Fibroblast of skin of abdomen (primary cell): ENCODE measurements at regions not wholly inside any gene's neighbourhood (a gene's known extent, or its start where the extent isn't known, plus 50 kb on each side); places are given as distances from the start of the nearest gene placed in this dataset.
"Not testable (repeated sequence)": the region's sequence is repeated elsewhere in the genome, so short reads cannot be mapped to it uniquely, and the experiment has no call there.

Source experiments
- DNase-seq: peaks from one replicate; pipeline ENCODE4 v3.0.0-alpha.2; 2013

DNA sequence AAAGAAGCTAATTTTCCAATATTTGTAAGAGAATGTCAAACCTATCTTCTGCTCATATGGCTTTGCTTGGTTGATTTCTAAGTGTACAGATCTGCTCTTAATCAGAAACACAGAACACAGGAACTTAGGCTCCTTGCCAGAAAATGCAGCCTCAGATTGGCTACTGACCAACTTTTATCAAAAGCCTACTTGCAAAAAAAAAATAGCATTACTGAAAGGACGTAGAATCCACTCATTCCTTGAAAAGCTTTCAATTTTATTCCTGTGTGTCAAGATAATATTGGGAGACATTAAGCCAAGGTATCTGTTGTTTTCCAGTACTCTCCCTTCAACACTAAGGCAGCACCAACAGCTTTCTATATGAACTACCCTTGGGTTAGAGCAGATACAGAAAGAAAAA, 127.6 kb upstream of the INTU start:
- peak; percentile 91 for DNase-seq

DNA sequence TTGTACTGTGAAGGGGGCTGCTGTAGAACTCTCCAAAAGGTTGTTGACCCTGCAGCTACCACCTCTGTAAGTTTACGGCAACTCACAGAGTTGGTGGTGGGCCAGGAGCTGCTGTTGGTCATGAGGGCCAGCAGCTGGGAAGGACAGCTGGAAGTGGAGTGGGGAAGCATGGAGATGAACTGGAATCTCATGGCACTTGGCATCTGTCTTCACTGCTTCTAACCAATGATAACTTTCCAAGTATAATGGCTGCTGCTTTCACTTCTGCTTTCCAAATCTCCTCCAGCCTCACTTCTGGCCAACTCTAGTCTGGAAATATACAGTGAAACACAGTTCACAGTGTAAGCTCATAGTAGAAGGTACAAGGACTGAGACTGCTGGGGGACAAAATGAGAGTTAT, 126.5 kb upstream of the INTU start:
- no peak for DNase-seq

- peak; percentile 45 for DNase-seq
These were observed 123.6 kb upstream of the INTU start for GRCh38 chr4:127509155-127509554.

GRCh38 chr4:127512672-127513071, 120.1 kb upstream of the INTU start:
- DNase-seq = not testable (repeated sequence)

GRCh38 chr4:127515259-127515658, 117.5 kb upstream of the INTU start:
- DNase-seq = not testable (repeated sequence)

DNA sequence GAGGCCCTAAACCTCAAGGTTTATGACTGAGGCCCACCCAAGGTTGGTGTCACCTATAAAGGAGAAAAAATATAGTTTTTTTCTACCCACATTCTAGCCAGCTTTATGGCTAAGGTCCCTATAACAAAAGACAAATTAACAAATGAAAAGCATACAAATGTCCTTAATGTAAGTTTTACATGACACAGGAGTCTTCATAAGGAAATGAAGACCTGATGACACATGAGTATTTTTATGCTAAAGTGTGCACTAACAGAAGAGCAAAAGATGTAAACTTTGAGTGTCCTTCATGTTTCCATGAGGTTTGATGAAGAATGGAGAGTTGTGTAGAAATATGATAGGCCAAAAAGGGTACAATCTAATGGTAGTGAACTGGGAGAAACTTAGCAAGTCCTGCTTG, 114.7 kb upstream of the INTU start:
- DNase-seq = no peak

GRCh38 chr4:127521463-127521862, 111.3 kb upstream of the INTU start:
- no peak for DNase-seq

DNA sequence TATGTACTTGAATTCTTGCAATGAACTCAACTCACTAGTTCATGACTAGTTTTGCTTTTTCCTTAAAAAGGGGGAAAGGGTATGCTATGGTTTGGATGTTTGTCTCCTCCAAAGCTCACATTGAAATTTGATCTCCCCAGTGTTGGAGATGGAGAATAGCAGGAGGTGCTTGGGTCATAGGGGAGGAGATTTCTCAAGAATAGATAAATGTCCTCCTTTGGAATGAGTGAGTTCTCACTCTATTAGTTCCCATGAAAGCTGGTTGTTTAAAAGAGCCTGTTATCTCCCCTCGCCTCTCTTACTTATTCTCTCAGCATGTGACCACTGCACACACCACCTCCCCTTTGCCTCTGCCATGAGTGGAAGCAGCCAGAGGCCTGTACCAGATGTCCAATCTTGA, 109.4 kb upstream of the INTU start:
- no peak for DNase-seq

GRCh38 chr4:127525608-127526007, 107.1 kb upstream of the INTU start:
- no peak for DNase-seq

DNA sequence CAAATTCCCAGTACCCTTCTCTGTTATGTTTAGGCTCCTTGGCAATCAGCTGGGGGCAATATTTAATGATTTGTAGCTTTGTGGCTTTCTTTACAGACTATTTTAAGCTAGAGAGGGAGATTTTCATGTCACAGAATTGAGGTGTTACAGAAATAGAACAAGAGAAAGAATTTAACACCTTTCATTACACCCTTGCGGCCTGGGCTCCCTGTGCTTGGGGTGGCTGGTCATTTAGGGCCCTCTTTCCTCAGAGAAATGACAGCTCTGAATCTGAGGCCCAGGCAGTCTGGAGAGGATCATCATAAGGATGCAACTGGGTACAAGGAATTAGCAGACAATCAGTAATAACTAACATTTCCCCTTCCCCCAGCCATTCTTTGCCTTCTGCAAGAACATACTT, 104.5 kb upstream of the INTU start:
- no peak for DNase-seq

- DNase-seq = not testable (repeated sequence)
These were observed 102.9 kb upstream of the INTU start for GRCh38 chr4:127529879-127530278.

GRCh38 chr4:127533028-127533700, 99.6 kb upstream of the INTU start:
- no peak for DNase-seq

DNA sequence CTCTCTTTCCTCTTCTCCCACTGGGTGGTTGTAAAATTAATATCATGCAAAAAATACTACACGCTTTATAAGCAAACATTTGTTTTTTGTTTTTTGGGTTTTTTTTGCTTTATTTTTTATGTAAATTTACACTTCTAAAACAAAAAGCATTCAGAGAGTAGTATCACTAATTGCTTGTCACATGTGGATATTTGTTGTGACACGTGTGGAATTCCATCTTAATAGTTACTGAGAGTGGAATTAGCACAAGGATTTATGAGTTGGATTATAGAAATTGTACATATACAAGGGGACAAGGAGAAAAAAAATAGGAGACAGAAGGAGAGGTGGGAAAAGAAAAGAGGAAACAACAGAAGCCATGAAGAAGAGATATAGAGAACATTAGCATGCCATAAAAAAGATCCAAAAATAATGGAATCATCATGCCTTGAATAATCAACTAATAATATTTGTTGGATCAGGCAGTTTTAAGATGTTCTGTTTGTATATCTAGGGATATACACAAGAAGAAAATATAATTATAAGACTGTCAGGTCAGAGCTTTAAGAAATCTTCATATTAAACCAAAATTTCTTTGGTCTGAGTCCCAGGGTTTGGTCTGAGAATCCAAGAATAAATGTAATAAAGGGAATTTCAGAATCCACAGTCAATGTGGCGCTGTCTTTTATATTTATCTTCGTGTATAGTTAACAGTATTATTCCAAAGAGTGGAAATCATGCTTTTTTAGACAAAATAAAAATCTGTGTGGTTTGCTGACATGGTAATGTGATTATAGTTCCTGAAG, 98.5 kb upstream of the INTU start:
- no peak for DNase-seq

GRCh38 chr4:127538016-127538415, 94.7 kb upstream of the INTU start:
- DNase-seq = no peak

GRCh38 chr4:127540497-127541025, 92.2 kb upstream of the INTU start:
- no peak for DNase-seq

GRCh38 chr4:127545271-127545670, 87.5 kb upstream of the INTU start:
- no peak for DNase-seq

DNA sequence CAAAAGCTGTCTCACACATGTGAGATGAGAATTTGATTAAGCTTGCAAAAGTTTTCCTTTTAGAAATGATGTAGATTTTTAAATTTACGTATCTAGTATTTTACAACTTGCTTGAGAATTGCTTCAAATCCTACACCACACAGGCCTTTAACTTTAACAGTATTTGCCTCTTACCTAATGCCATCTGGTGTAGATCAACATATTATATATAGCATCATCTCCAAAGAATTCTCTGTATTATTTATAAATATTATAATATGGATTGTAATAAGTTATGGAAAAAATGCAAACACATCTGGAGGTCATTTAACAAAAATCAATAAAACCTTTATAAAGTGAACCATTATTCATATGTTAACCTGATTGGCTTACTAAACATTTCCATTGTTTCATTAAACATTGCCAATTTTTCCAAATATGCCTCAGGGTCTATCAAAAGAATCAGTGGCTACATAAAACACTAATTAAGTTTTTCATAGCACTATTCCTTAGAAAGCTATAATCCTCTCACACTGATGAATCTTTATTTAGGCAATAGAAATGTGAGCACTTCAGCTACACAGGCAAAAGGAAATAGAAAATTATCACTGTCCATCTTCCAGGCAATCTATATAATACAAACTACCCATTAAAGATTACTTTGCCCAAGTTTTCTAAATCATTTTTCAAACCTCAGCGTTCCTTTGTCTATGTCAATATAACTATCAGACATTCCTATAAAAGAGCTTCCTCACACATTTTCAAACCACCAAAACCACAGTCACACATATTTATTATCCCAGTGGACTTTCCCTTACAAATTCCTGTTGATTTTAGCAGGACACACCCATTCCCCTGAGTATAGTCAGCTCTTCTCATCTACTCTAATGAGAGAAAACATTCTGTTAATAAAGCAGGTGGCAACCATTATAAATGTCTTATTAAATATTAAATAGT, 83.5 kb upstream of the INTU start:
- peak; percentile 37 for DNase-seq

- DNase-seq = no peak
These were observed 77.7 kb upstream of the INTU start for GRCh38 chr4:127555106-127555505.

DNA sequence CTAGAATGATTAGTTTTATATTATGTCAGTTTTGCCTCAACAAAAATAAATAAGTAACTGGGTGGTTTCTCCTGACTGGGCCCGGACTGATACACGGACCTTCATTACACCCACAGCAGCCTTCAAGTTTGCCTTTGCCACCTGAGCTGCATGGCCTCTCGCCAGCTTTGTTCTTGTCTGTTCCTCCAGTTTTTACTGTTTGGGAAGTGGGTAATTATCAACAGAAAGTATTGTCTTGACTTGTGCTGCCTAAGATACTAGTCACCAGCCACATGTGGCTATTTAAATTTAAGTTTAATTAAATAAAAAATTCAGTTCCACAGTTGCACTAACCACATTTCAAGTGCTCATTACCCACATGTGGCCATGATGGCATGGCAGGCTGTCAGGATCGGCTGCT, 74.7 kb upstream of the INTU start:
- DNase-seq = no peak

DNA sequence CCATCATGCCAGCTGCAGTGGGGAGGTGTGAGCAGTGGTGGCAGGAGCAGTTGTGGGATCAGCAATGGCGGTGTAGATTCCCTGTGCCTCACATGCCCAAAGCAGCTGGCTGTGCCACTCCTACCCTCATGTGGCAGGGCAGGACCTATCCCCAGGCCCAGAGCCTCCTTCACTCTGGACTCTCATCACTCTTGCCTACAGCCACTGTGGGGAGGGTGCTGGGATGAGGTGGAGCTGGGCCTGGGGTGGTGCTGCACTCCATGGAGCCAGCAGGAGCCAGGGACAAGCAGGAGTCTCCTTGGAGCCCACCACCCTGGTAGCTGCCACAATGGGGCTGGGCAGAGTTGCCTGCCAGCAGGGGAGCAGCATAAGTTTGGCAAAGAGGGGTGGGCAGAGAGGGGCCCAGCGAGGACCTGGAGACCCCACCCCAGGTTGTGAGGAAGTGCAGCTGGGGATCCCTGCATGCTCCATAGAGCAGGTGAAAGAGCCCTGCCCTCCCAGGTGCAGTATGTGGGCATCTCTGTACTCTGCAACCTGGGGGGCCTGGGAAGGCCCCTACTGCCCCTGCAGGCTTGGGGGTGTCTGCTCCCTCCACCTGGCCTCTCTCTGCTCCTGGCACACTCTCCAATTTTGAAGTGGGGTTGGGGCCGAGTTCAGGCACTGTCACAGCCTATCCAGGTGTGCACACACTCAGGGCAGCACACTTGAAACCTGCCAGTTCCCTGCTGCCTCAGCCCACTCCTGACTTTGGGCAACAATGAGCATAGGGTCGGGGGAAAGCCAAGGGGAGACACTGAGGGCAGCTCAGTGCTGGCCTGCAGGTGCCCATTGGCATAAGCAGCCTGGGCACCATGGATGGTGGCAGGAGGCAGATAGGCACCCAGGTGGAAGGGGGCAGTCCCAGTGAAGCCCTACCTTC, 74.0 kb upstream of the INTU start:
- no peak for DNase-seq

GRCh38 chr4:127559981-127560380, 72.8 kb upstream of the INTU start:
- no peak for DNase-seq

DNA sequence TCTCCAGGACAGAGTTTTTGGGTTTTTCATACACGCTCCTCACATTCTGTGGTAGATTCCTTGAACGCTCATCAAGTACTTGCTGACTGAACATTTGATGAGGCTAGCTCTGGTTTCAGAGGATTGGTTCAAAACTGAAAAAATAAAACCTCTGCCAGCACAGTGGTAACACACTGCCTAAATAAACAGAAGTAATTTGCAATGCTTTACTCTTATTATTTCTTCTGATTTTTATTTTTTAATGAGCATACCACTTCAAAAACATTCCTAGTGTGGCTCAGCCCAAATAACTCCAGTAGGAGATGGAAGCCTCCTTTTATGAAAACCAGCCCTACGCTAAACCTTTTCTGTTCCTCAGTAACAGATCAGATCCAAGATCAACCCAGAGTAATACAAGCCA, 72.0 kb upstream of the INTU start:
- DNase-seq = no peak
